ENCODE measurements at regions not wholly inside any gene's neighbourhood (a gene's known extent, or its start where the extent isn't known, plus 50 kb on each side); places are given as distances from the start of the nearest gene placed in this dataset.
"Not testable (repeated sequence)": the region's sequence is repeated elsewhere in the genome, so short reads cannot be mapped to it uniquely, and the experiment has no call there.

- H3K9me3 ChIP-seq (replicated peaks); H3K36me3 ChIP-seq; H3K4me3 ChIP-seq; DNase-seq; H3K27me3 ChIP-seq; H3K27ac ChIP-seq; H3K4me1 ChIP-seq: not testable (repeated sequence)
These were observed 57.4 kb downstream of the FTHL17 start for GRCh38 chrX:31014474-31014873.

- no peak for DNase-seq
- no peaks in the 10 kb centered on the region for H3K27me3 ChIP-seq
- no peak overlapping the region for H3K4me3 ChIP-seq
- no peaks in the 10 kb centered on the region for H3K36me3 ChIP-seq
- H3K4me1 ChIP-seq: no peaks in the 10 kb centered on the region
- H3K9me3 ChIP-seq (replicated peaks): no peaks in the 10 kb centered on the region
- no peak overlapping the region for H3K27ac ChIP-seq
These were observed 59.3 kb downstream of the FTHL17 start for GRCh38 chrX:31012509-31013025.

- H3K27ac ChIP-seq: no peak overlapping the region
- no peaks in the 10 kb centered on the region for H3K4me1 ChIP-seq
- no peaks in the 10 kb centered on the region for H3K9me3 ChIP-seq (replicated peaks)
- H3K27me3 ChIP-seq: no peaks in the 10 kb centered on the region
- DNase-seq: no peak
- H3K36me3 ChIP-seq: no peaks in the 10 kb centered on the region
- H3K4me3 ChIP-seq: no peak overlapping the region
These were observed 64.5 kb downstream of the FTHL17 start for GRCh38 chrX:31007321-31007720.

GRCh38 chrX:31006027-31006426 lies 65.8 kb downstream of the FTHL17 start:
- Histone ChIP-seq H3K4me1 (no peaks in the 10 kb centered on the region), H3K36me3 (no peaks in the 10 kb centered on the region), H3K9me3 (replicated peaks) (no peaks in the 10 kb centered on the region), H3K27ac (no peak overlapping the region), H3K27me3 (no peaks in the 10 kb centered on the region), H3K4me3 (no peak overlapping the region)
- DNase-seq: no peak

- H3K27me3 ChIP-seq: no peaks in the 10 kb centered on the region
- no peak for DNase-seq
- H3K9me3 ChIP-seq (replicated peaks): no peaks in the 10 kb centered on the region
- H3K36me3 ChIP-seq: no peaks in the 10 kb centered on the region
- H3K4me1 ChIP-seq: 0 out of 2 replicates have a peak, but pooled peaks cover 3% of the 10 kb centered on the region
- H3K4me3 ChIP-seq: no peak overlapping the region
- no peak overlapping the region for H3K27ac ChIP-seq
These were observed 74.4 kb downstream of the FTHL17 start for GRCh38 chrX:30997411-30997810.

GRCh38 chrX:30995705-30996104 lies 76.1 kb downstream of the FTHL17 start:
- no peak for DNase-seq
- Histone ChIP-seq H3K27me3 (no peaks in the 10 kb centered on the region), H3K4me1 (peaks cover 3% of the 10 kb centered on the region; the same call in 1 of the 2 replicates), H3K9me3 (replicated peaks) (no peaks in the 10 kb centered on the region), H3K36me3 (no peaks in the 10 kb centered on the region), H3K27ac (no peak overlapping the region), H3K4me3 (no peak overlapping the region)

- DNase-seq: no peak
- H3K36me3 ChIP-seq: no peaks in the 10 kb centered on the region
- no peaks in the 10 kb centered on the region for H3K27me3 ChIP-seq
- H3K9me3 ChIP-seq (replicated peaks): no peaks in the 10 kb centered on the region
- no peak overlapping the region for H3K27ac ChIP-seq
- H3K4me3 ChIP-seq: no peak overlapping the region
- peaks cover 3% of the 10 kb centered on the region; the same call in 1 of the 2 replicates for H3K4me1 ChIP-seq
These were observed 76.7 kb downstream of the FTHL17 start for GRCh38 chrX:30995060-30995700.

- H3K4me3 ChIP-seq; H3K4me1 ChIP-seq; H3K27ac ChIP-seq; H3K9me3 ChIP-seq (replicated peaks); H3K27me3 ChIP-seq; DNase-seq; H3K36me3 ChIP-seq: not testable (repeated sequence)
These were observed 77.8 kb downstream of the FTHL17 start for GRCh38 chrX:30994018-30994417.

- H3K4me3 ChIP-seq: no peak overlapping the region
- DNase-seq: peak; percentile 26 to 67
These were observed 79.4 kb downstream of the FTHL17 start for GRCh38 chrX:30992381-30992904.

GRCh38 chrX:30990361-30990760 lies 81.5 kb downstream of the FTHL17 start:
- no peak for DNase-seq
- Histone ChIP-seq H3K4me1 (peaks cover 3% of the 10 kb centered on the region; the same call in 1 of the 2 replicates), H3K27me3 (no peaks in the 10 kb centered on the region)

More at GRCh38 chrX:30992381-30992904, 79.4 kb downstream of the FTHL17 start:
- Histone ChIP-seq H3K27ac (no peak overlapping the region), H3K36me3 (no peaks in the 10 kb centered on the region), H3K27me3 (no peaks in the 10 kb centered on the region), H3K9me3 (replicated peaks) (no peaks in the 10 kb centered on the region), H3K4me1 (peaks cover 3% of the 10 kb centered on the region; the same call in 1 of the 2 replicates)

GRCh38 chrX:30982467-30982866 lies 89.4 kb downstream of the FTHL17 start:
- Histone ChIP-seq H3K27ac (no peak overlapping the region), H3K27me3 (no peaks in the 10 kb centered on the region), H3K4me1 (no peaks in the 10 kb centered on the region), H3K4me3 (no peak overlapping the region), H3K36me3 (no peaks in the 10 kb centered on the region), H3K9me3 (replicated peaks) (no peaks in the 10 kb centered on the region)
- no peak for DNase-seq

More at GRCh38 chrX:30990361-30990760, 81.5 kb downstream of the FTHL17 start:
- Histone ChIP-seq H3K27ac (no peak overlapping the region), H3K36me3 (no peaks in the 10 kb centered on the region), H3K9me3 (replicated peaks) (no peaks in the 10 kb centered on the region), H3K4me3 (no peak overlapping the region)

GRCh38 chrX:30981968-30982367 lies 89.9 kb downstream of the FTHL17 start:
- Histone ChIP-seq H3K4me3 (no peak overlapping the region), H3K9me3 (replicated peaks) (no peaks in the 10 kb centered on the region), H3K27ac (no peak overlapping the region), H3K4me1 (no peaks in the 10 kb centered on the region), H3K36me3 (no peaks in the 10 kb centered on the region), H3K27me3 (no peaks in the 10 kb centered on the region)
- no peak for DNase-seq

GRCh38 chrX:30979271-30979670 lies 90.2 kb upstream of the TAB3 start:
- no peak for DNase-seq
- H3K9me3 ChIP-seq (replicated peaks): no peaks in the 10 kb centered on the region
- H3K4me1 ChIP-seq: no peaks in the 10 kb centered on the region
- no peaks in the 10 kb centered on the region for H3K27me3 ChIP-seq
- no peak overlapping the region for H3K4me3 ChIP-seq
- H3K27ac ChIP-seq: no peak overlapping the region
- H3K36me3 ChIP-seq: no peaks in the 10 kb centered on the region

- DNase-seq: no peak
These were observed 86.4 kb upstream of the TAB3 start for GRCh38 chrX:30975467-30975866.

GRCh38 chrX:30973784-30974427 lies 84.9 kb upstream of the TAB3 start:
- DNase-seq: no peak
- Histone ChIP-seq H3K27me3 (no peaks in the 10 kb centered on the region), H3K4me3 (no peak overlapping the region), H3K9me3 (replicated peaks) (no peaks in the 10 kb centered on the region), H3K4me1 (no peaks in the 10 kb centered on the region), H3K36me3 (no peaks in the 10 kb centered on the region), H3K27ac (no peak overlapping the region)

More at GRCh38 chrX:30975467-30975866, 86.4 kb upstream of the TAB3 start:
- Histone ChIP-seq H3K27me3 (no peaks in the 10 kb centered on the region), H3K4me1 (no peaks in the 10 kb centered on the region), H3K36me3 (no peaks in the 10 kb centered on the region), H3K4me3 (no peak overlapping the region), H3K27ac (no peak overlapping the region), H3K9me3 (replicated peaks) (no peaks in the 10 kb centered on the region)

All from SJCRH30 (cell line).